SJSA1 (cell line): ENCODE measurements at regions not wholly inside any gene's neighbourhood (a gene's known extent, or its start where the extent isn't known, plus 50 kb on each side); places are given as distances from the start of the nearest gene placed in this dataset.

ENCODE experiments used
- DNase-seq, 2 experiments: peaks; one replicate each; pipeline ENCODE4 v3.0.0-alpha.2; 2015 to 2020; ENCODE audit warnings: low spot score in 2 of 2, low read depth in 1 of 2
- H3K27ac ChIP-seq: fragments of 250-450 bp; sonication (Bioruptor Pico); 2 replicates; pipeline ENCODE4 v1.5.1; 2020; ENCODE audit warnings: mild to moderate bottlenecking, moderate library complexity
- H3K27me3 ChIP-seq: fragments of 250-450 bp; sonication (Bioruptor Pico); replicated peaks from 2 replicates; pipeline ENCODE4 v1.5.1; 2020; ENCODE audit warnings: mild to moderate bottlenecking, moderate library complexity
- H3K36me3 ChIP-seq: fragments of 250-450 bp; sonication (Bioruptor Pico); 2 replicates; pipeline ENCODE4 v1.5.1; 2020; ENCODE audit warnings: mild to moderate bottlenecking
- H3K4me1 ChIP-seq: fragments of 250-450 bp; sonication (Bioruptor Pico); replicated peaks from 2 replicates; pipeline ENCODE4 v1.6.1; 2021; ENCODE audit warnings: mild to moderate bottlenecking
- H3K4me3 ChIP-seq: fragments of 250-450 bp; sonication (Bioruptor Pico); 2 replicates; pipeline ENCODE4 v1.5.1; 2020; ENCODE audit warnings: mild to moderate bottlenecking
- H3K9me3 ChIP-seq: fragments of 250-450 bp; sonication (Bioruptor Pico); replicated peaks from 2 replicates; pipeline ENCODE4 v1.5.1; 2020; ENCODE audit warnings: mild to moderate bottlenecking

DNA sequence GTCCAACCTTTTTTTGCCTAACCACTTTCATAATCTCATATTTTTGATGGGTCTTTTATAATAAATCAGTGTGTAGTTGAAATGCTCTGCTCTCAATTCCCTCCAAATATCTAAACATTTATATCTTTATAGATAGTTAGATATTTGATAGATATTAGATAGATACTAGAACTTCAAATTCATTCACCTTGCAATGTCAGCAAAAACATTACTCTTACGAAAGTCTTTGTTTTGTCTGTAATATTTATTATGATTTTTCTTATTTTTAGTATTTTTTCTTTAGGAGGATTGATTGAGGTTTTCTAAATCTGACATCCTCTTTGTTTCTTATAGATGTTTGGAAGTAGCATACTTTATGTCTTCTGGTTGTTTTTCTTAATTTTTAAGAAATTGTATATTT lies 2563.6 kb downstream of the PCDH7 start:
- Histone ChIP-seq H3K4me1 (no peaks in the 10 kb centered on the region), H3K27me3 (no peaks in the 10 kb centered on the region), H3K27ac (no peak overlapping the region), H3K9me3 (no peaks in the 10 kb centered on the region), H3K36me3 (no peaks in the 10 kb centered on the region), H3K4me3 (no peak overlapping the region)
- no peak for DNase-seq

DNA sequence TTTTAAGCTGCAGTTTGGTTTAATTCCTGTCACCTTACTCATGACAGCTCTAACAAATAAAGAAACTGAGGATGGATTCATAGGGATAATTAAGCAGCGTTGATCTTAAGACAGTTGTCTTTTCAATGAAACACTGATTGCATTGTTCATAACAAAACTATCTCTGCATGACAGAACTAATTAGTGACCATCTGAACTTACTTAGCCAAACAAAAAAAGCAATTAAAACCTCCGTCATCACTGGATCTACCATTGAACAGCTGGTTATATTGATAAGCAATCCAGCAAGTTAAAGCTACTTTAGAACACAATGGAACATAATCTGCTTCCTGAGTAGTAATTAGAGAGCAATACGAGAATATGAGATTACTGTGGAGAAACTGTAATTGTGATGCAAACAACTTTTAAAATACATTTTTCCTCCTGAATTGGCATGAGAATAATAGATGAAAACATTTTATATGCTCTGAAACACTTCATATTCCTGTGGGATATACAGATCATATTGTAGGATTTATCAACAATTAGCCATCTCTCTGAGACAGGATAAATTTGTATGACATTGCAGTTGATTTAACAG lies 2576.8 kb downstream of the PCDH7 start:
- DNase-seq = no peak
- Histone ChIP-seq H3K27me3 (no peaks in the 10 kb centered on the region), H3K4me1 (no peaks in the 10 kb centered on the region), H3K4me3 (no peak overlapping the region), H3K36me3 (no peaks in the 10 kb centered on the region), H3K27ac (no peak overlapping the region), H3K9me3 (no peaks in the 10 kb centered on the region)

DNA sequence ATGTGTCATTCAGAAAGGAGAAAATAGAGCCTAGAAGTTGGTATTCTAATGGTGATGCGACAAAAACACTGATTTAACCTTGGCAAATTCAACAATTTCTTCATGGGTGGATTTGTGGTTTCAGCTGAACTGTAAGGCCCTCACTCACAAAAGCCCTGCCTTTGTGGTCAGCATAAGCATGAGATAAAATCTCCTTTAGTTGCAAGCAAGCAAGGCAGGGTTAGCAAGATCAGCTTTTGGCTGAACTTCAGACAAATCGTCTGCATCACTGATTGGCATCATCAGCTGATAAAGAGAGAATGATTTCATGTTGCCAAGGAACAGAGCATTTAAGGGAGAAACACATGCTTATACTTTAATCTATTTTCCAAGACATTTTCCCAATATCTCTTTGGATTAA lies 2582.2 kb downstream of the PCDH7 start:
- no peaks in the 10 kb centered on the region for H3K9me3 ChIP-seq
- no peaks in the 10 kb centered on the region for H3K36me3 ChIP-seq
- DNase-seq = no peak
- no peak overlapping the region for H3K27ac ChIP-seq
- H3K4me3 ChIP-seq = no peak overlapping the region
- no peaks in the 10 kb centered on the region for H3K4me1 ChIP-seq
- no peaks in the 10 kb centered on the region for H3K27me3 ChIP-seq

DNA sequence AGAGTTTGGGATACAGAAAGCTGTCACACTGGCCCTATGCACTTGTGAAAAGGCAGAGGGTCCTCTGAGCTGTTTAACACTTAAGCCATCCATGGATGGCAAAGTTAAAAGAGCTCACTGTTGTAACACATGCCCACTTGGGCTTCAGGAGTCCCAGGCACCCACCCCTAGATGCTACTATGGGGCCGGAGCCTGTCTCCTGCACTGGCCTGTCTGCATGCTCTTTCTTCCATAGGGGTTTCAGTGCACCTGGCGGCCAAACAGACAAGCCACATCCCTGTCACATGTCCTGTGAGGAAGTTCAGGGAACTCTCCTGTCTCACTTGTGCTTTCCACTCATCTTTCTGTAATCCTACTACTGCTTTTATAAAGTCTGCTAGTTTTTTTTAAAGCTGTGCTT lies 2586.0 kb downstream of the PCDH7 start:
- H3K27me3 ChIP-seq = no peaks in the 10 kb centered on the region

GRCh38 chr4:33316033-33316432 lies 2595.9 kb downstream of the PCDH7 start:
- Histone ChIP-seq H3K27me3 (no peaks in the 10 kb centered on the region), H3K9me3 (no peaks in the 10 kb centered on the region), H3K4me1 (no peaks in the 10 kb centered on the region), H3K4me3 (no peak overlapping the region), H3K27ac (no peak overlapping the region), H3K36me3 (no peaks in the 10 kb centered on the region)
- no peak for DNase-seq

More for the DNA sequence above, 2586.0 kb downstream of the PCDH7 start:
- no peak overlapping the region for H3K27ac ChIP-seq
- H3K9me3 ChIP-seq = no peaks in the 10 kb centered on the region
- H3K36me3 ChIP-seq = no peaks in the 10 kb centered on the region
- H3K4me1 ChIP-seq = no peaks in the 10 kb centered on the region
- DNase-seq = no peak
- H3K4me3 ChIP-seq = no peak overlapping the region

DNA sequence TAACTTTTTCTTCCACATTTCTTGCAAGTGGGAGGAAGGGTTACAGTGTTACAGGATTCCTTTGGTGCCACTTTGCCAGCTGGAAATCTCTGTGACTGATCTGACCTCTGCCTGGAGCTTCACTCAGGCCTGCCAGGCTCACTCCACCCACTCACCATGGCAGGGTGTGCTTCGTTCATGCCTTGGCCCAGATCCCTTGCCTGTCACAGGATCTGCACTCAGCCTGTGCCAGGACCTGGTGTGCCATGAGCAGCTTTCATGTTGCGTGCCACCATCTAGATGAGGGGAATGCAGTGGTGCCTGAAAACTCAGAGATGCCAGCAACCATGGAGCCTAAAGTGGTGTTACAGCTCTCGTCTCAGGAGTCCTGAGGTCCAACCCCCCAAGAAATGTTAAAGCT lies 2596.4 kb downstream of the PCDH7 start:
- no peaks in the 10 kb centered on the region for H3K4me1 ChIP-seq

DNA sequence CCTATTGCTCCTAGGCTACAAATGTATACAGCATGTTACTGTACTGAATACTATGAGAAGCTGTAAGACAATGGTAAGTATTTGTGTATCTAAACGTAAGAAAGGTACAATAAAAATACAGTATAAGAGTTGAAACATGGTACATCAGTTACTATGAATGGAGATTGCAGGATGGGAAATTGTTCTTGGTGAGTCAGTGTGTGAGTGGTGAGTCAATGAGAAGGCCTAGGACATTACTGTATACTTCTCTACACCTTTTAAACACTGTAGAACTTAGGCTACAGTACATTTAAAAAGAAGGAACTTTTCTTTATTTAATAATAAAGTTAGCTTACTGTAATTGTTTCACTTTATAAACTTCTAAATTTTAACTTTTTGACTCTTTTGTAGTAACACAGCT lies 2603.2 kb downstream of the PCDH7 start:
- Histone ChIP-seq H3K4me3 (no peak overlapping the region), H3K9me3 (no peaks in the 10 kb centered on the region), H3K36me3 (no peaks in the 10 kb centered on the region), H3K4me1 (no peaks in the 10 kb centered on the region), H3K27me3 (no peaks in the 10 kb centered on the region), H3K27ac (no peak overlapping the region)
- no peak for DNase-seq

More for the DNA sequence above, 2596.4 kb downstream of the PCDH7 start:
- Histone ChIP-seq H3K4me3 (no peak overlapping the region), H3K27ac (no peak overlapping the region), H3K9me3 (no peaks in the 10 kb centered on the region), H3K36me3 (no peaks in the 10 kb centered on the region), H3K27me3 (no peaks in the 10 kb centered on the region)
- DNase-seq = no peak

DNA sequence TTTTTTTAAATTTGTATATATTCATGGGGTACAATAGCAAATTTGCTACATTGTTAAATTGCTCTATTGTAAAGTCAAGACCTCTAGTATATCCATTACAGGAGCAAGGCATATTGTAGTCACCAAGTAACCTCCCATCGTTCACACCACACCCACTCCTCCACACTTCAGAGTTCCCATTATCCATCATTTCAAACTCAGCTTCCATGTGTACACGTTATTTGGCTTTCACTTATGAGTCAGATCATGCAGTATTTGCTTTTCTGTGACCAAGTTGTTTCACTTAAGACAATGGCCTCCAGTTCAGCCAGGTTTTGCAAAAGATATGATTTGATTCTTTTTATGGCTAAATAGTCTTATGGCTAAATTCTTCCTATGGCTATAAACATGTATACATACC lies 2614.2 kb downstream of the PCDH7 start:
- Histone ChIP-seq H3K27me3 (no peaks in the 10 kb centered on the region), H3K9me3 (no peaks in the 10 kb centered on the region), H3K27ac (no peak overlapping the region), H3K4me1 (no peaks in the 10 kb centered on the region), H3K4me3 (no peak overlapping the region), H3K36me3 (no peaks in the 10 kb centered on the region)
- DNase-seq = no peak

GRCh38 chr4:33339762-33340161 lies 2619.6 kb downstream of the PCDH7 start:
- H3K9me3 ChIP-seq = no peaks in the 10 kb centered on the region

GRCh38 chr4:33340168-33340567 lies 2620.0 kb downstream of the PCDH7 start:
- H3K4me3 ChIP-seq = no peak overlapping the region
- H3K27me3 ChIP-seq = no peaks in the 10 kb centered on the region
- H3K27ac ChIP-seq = no peak overlapping the region
- no peak for DNase-seq
- no peaks in the 10 kb centered on the region for H3K36me3 ChIP-seq
- no peaks in the 10 kb centered on the region for H3K9me3 ChIP-seq
- H3K4me1 ChIP-seq = no peaks in the 10 kb centered on the region

More at GRCh38 chr4:33339762-33340161, 2619.6 kb downstream of the PCDH7 start:
- no peak overlapping the region for H3K4me3 ChIP-seq
- DNase-seq = no peak
- H3K36me3 ChIP-seq = no peaks in the 10 kb centered on the region
- no peaks in the 10 kb centered on the region for H3K27me3 ChIP-seq
- H3K27ac ChIP-seq = no peak overlapping the region
- no peaks in the 10 kb centered on the region for H3K4me1 ChIP-seq

- DNase-seq = no peak
- no peaks in the 10 kb centered on the region for H3K9me3 ChIP-seq
- H3K36me3 ChIP-seq = no peaks in the 10 kb centered on the region
- no peaks in the 10 kb centered on the region for H3K4me1 ChIP-seq
- H3K27ac ChIP-seq = no peak overlapping the region
- H3K4me3 ChIP-seq = no peak overlapping the region
- no peaks in the 10 kb centered on the region for H3K27me3 ChIP-seq
Observed at GRCh38 chr4:33349376-33349775, 2629.2 kb downstream of the PCDH7 start.

DNA sequence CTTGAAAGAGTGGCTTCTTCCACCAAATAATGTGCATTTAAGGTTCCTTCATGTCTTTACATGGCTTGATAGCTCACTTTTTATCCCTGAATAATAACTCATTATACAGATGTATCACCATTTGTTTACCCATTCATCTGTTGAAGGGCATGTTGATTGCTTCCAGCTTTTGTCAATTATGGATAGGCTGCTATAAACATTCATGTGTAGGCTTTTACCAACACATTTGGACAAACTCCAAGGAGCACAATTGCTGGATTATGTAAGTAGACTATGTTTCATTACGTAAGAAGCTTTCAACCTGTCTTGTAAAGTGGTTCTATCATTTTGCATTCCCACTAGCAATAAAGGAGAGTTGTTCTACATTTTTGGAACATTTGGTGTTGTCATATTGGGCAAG lies 2637.0 kb downstream of the PCDH7 start:
- no peak overlapping the region for H3K4me3 ChIP-seq
- no peaks in the 10 kb centered on the region for H3K9me3 ChIP-seq
- H3K27ac ChIP-seq = no peak overlapping the region
- H3K4me1 ChIP-seq = no peaks in the 10 kb centered on the region
- DNase-seq = no peak
- no peaks in the 10 kb centered on the region for H3K36me3 ChIP-seq
- no peaks in the 10 kb centered on the region for H3K27me3 ChIP-seq

DNA sequence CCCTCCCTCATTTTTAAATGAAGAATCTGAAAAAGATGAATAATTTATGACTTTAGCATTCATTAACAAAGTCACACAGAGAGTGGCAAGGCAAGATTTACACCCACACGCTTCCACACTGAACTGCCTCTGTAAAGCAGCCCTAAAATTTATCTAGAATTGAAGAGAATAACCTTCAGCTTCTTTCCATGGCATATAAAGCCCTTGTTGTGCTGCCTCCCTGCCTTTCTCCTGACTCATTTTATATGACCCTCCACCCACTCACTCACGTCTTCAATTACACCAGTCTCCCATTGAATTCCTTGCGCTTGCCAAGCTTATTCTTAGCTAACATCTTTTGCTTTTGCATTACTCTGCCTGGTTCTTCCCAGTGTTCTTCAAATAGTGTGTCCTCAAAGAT lies 2649.3 kb downstream of the PCDH7 start:
- H3K27ac ChIP-seq = no peak overlapping the region
- no peaks in the 10 kb centered on the region for H3K27me3 ChIP-seq
- H3K36me3 ChIP-seq = no peaks in the 10 kb centered on the region
- H3K9me3 ChIP-seq = no peaks in the 10 kb centered on the region
- no peak for DNase-seq
- no peaks in the 10 kb centered on the region for H3K4me1 ChIP-seq
- H3K4me3 ChIP-seq = no peak overlapping the region

GRCh38 chr4:33381816-33382215 lies 2661.6 kb downstream of the PCDH7 start:
- Histone ChIP-seq H3K36me3 (no peaks in the 10 kb centered on the region), H3K27me3 (no peaks in the 10 kb centered on the region)
- DNase-seq = no peak

GRCh38 chr4:33386764-33387163 lies 2666.6 kb downstream of the PCDH7 start:
- H3K9me3 ChIP-seq = no peaks in the 10 kb centered on the region
- no peaks in the 10 kb centered on the region for H3K36me3 ChIP-seq
- no peaks in the 10 kb centered on the region for H3K4me1 ChIP-seq
- no peak overlapping the region for H3K4me3 ChIP-seq
- no peak overlapping the region for H3K27ac ChIP-seq
- no peaks in the 10 kb centered on the region for H3K27me3 ChIP-seq
- DNase-seq = no peak

More at GRCh38 chr4:33381816-33382215, 2661.6 kb downstream of the PCDH7 start:
- H3K4me1 ChIP-seq = no peaks in the 10 kb centered on the region
- H3K9me3 ChIP-seq = no peaks in the 10 kb centered on the region
- no peak overlapping the region for H3K27ac ChIP-seq
- no peak overlapping the region for H3K4me3 ChIP-seq
